Epidermal melanocyte (primary cell): ENCODE measurements at regions not wholly inside any gene's neighbourhood (a gene's known extent, or its start where the extent isn't known, plus 50 kb on each side); places are given as distances from the start of the nearest gene placed in this dataset.

Source experiments
- DNase-seq: peaks from one replicate; pipeline ENCODE4 v3.0.0; 2011; ENCODE audit warnings: low spot score; ENCODE audit not compliant: insufficient read length

DNA sequence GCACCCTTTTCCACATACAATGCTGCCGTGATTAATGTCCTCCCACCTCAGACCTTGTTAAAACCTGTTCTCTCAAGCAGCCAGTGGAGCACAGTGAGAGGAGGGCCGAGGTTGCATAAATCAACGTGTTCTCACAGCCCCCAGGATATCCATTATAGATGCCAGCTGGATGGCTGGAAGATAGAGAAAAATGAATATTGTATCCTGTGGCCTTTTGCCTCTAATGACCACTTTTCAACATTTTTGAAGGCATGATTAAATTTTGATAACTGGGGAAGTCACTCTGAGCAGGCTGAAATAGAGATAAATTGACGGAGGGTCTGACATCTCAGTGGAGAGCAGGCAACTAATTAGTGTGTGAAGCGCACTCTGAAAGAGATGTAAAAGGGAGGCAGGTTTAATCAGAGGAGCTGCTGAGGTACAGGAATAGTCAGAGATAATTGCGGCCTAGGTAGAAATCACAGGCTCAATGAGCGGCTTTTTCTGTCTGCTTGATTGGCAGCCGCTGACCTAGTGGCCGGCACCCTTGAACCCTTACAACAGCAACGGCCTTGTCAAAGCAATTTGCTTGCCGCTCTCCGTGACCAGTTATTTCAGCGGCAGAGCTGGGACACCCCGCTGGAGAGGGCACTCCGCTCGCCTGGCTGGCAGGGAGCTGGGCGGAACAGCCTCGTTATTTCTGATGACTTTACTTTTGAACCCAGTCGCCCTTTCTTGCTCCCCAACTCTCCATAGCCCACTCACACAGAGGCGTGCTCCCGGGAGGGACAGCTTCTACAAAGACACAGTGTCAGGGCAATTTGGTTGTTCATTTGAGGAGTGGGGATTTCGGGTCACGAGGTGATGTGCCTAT, 560.7 kb downstream of the PSAT1 start:
- no peak for DNase-seq

DNA sequence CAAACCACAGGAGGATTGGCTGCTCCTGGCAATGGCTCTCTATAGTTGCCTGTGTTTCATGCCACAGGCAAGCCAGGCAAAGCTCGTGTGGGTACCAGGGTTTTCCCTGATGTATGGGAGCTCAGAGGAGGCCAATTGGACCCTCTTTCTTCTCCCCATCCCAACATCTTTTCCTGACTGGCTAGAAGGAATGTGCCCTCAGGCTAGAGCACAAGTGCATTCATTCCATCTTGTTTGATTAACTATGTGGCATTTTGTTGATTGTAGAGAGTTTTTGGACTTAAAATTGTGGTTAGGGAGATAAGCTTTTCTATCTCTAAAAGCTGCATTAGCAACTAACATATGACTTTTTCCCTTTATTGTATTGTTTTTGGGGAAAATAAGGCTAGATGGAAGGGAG, 561.3 kb downstream of the PSAT1 start:
- DNase-seq: no peak

DNA sequence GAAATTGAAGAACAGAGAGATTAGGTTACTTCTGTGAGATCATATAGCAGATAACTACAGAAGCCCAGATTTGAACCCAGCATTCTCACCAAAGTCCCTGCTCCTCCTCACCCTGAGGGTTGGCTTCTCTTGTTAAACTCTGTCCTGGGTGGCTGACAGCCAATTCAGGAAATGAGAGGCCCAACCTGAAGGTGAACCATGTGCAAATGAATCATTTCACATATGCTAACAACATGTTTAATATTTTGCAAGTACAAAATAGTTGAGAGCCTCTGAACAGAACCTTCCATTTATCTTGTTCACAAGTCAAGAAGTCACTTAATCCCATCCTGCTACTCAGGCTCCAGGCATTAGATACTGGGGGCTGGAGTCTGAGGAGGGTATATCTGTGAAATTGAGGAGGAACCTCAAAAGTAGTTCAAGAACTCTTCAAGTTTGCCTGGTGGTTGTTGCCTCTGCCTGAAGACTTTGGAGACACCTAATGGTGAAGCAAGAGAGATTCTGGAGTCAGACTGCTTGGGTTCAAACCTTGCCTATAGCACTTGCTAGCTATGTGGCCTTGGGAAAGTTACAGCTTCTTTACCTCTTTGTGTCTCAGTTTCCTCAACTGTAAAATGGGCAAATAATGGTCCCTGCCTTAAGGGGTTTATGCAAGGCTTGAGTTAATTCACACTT, 564.0 kb downstream of the PSAT1 start:
- DNase-seq: no peak

DNA sequence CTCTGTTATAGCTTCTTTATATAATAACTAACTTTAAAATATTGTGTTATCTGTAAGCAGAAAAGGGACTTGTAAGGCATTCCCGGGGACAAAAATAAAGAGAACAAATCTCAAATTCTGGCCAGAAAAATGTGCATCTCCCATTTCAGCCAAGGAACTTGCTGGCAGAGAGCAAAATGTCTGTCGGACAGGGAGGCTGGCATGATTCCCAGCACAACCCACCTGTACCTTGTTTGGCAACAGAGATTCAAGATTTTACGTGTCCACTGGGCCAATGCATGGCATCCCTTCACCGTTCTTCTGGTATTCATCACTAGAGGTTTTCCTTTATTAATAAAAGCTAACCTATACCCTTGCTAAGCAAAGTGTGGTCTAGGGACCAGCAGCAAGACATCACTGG, 566.6 kb downstream of the PSAT1 start:
- DNase-seq: no peak

DNA sequence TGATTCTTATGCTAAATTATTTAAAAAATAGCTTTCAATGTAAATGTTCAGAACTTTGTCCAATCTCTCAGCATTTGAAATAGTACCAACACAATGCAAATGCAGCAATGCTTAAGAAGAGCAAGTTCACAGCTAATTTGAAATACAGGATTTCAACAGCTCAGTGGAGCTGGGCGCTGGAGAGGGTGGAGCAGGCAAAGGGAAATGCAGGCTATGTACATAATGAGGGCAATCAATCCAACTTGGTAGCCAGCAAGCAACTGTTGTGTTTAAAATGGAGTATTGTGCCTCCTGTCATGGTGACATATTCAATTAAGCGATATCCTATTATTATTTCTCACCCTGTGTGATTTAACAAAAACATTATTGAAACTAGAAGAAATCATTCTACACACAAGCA, 568.8 kb downstream of the PSAT1 start:
- no peak for DNase-seq

DNA sequence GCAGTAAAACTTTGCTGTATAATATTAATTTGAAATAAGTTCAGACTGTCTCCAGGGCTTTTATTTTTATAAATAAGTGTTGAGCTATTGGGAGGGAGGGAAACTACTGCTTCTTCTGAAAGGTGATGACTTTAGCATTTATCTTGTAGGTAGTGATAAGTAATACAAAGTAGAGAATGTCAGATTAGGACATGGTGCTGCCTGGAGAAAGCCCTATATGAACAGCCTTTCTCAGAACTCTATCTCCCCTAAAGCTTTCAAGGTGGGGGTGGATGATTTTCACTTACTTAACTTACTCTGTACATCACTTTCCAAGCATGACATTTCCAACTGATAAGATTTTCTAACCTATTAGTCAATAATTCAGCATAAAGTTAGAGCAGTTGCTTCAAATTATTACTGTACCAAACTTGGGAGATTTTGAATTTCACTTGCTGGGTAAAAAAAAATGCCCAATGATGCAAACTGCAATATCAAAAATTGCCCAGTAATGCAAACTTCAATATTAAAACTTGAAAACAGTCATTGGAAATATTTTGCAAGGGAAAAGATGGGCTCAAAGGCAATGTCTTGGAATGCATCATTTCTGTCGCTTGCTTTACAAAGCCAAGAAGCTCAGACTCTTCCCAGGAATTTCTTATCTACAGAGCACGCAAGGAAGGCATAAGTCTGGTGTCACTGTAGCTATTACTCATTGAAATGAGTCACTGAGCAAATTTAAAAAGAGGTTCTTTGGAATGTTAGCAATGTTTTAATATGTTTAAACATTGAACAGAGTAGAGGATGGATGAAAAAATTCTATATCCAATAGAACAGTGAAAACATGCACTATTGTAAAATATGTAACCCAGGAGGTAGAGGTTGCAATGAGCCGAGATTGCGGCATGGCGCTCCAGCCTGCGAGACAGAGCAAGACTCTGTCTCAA, 569.5 kb downstream of the PSAT1 start:
- DNase-seq: no peak

DNA sequence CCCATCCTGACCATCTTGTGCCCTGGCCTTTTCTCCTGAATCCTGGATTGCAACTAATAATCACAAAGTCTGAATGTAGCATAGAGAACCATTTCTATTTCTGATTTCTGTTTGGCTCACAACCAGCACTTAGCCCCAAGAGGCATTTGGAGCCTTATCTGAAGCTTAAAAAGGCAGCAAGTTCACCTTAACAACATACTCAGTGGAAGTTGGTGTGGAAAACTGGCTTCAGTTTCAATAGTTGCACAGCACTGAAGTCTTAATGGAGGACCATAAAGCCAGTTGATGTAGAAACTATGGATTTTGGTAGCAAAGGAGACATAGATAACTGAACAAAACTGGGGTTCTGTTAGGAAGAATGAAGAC, 574.1 kb downstream of the PSAT1 start:
- no peak for DNase-seq

DNA sequence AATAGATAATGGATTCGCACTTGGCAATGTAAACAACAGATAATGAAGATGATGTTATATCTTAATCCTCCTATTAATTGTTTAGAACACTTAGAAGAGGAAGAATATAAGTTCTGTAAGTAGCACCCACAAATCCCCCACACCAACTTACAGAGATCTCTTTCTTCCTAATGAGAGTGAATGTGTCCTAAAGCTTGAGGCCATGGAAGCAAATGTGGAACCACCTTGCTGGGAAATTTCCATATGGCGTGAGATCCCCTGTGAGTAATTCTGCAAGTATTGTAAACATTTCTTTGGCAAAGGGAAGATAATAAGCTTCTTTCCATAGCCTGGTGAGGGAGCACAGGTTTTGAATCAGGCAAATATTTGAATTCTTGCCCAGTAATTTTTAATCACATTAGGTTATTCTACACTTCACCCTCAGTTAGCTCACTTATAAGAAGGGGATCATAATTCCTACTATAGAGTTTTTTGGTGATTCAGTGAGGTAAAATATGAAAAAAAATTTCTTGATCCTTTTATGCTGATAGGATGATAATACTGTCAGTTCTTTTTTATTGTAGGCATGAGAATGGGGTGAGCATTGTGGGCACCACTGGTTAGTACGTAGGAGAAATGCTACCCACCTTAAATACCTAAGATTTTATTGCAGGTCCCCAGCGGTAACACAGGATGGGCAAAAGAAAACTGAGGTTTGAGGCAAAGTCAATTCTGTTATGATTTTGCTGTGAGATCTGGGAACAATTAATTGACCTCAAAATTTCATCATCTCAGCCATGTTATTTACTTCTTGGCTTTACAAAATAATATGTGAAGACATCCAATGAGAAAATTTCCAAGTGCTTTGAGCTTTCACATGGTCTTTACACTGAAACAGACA, 574.8 kb downstream of the PSAT1 start:
- DNase-seq: no peak

DNA sequence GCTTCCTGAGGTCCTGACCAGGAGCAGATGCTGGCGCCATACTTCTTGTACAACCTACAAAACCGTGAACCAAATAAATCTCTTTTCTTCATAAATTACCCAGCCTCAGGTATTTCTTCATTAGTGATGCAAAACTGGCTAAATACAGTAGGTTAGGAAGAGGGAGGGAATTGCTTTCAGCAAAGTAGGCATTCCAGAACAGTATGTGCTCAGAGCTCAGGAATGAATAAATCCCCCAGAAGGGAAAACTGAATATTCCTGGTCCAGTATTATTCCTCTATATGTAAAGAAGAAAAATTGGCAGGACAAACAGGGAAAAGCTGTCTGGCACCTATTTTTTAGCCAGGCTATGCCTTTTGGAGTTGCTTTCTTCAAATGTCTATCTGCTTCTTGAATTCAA, 577.1 kb downstream of the PSAT1 start:
- DNase-seq: no peak

DNA sequence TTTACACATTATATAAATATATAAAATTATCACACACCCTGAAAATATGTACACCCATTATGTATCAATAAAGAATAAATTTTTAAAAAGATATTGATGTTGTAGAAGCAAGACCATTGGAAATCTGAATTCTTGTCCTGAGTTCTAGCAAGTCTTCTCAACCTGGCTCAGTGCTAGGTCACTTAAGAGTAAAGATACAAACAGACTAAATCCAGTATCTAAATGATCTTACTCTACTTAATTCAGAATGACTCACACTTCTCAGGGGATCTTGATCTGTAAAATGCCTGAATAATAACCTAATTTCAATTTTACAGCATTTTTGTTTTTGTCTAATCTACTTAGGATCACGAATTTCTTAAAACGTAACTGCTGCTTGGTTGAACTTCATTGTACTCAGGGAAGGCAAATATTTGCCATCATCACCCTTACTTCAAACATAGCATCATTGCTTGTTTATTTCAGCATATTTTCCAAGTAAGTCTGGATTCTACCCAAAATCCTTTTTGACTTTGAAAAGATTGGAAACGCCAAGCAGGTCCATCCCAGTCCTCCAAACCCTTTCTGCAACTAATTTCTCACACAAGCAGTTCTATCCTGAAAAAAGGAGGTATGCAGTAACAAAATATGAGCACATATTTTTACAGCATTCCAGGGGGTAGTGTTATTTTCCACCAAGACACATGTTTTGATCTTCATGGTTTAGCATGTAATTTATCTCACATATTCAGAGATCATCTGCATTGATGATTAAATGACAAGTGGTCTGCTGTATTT, 582.6 kb downstream of the PSAT1 start:
- DNase-seq: no peak

DNA sequence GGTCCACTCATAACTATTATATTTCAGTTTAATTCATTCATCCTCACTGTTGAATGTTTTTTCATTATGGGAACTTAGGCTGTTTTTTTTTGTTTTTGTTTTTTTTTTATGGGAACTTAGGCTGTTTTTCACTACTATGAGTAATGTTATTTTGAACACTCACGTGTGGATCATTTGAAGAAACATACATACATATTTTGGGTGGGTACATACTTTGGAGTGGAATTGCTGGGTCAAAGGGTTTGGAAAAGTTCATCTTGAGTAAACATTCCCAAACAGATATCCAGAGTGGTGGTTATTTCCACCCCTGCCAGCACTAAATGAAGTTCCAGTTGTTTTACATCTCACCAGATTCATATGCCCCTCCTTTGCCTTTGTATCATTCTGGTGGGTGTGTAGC, 584.4 kb downstream of the PSAT1 start:
- DNase-seq: no peak

DNA sequence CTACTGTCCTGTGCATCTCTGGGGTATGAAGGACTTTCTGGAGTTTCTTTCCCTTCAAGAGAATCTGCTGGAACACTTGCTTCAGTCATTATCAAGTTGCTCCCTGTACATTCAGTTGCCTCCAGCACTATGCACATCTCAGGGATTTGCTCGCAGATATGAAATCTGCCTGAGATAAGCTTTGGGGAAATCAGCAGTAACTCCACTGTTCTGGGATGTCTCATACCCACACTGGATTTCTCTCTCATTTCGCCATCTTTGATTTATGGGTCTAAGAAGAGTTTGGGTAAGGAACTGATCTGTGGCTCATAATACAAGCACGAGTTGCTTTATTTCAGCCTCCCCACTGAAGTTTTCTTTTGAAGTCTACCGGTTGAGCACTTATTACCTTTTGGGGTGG, 585.6 kb downstream of the PSAT1 start:
- DNase-seq: no peak

DNA sequence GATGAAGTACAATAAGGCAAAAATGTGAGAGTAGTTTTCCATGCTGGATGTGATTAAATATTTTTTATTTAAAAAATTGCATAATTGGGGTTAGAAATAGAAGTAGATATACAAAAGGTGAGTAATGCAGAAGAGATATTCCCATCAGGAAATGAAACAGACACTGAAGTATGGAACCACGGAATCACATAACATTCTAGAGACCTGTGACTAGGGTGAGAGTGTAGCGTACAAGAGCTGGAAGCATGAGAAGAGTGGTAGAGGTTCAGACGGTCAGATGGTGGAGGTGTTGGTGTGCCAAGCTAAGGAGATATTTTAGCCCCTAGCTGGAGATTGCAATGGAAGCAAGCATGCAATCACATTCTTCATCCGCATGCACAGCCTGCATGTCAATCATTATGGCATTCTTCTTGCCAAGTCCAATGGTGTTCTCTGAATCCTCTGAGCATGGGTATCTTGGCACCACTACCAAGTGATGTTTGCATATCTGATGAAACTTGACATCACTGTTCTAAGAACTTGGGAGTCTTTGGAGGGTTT, 587.8 kb downstream of the PSAT1 start:
- no peak for DNase-seq

DNA sequence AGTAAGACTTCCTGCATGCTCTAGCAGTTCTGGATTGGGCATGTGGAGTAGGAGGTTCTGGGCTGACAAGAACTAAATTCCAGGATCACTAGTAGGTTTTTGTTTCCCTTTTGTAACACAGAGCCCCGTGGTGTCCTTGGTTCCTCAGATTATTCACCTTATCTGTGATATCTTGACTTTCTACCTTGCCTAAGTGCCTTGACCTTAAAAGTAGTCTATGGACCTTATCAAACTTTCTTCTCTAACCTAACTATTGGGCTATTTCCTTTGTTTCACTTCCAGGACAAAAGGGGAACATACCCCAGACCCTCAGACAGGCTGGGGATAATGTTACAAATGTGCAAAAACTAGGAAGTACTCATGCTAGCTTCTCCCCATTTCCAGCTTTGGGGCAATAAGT, 595.3 kb downstream of the PSAT1 start:
- no peak for DNase-seq

DNA sequence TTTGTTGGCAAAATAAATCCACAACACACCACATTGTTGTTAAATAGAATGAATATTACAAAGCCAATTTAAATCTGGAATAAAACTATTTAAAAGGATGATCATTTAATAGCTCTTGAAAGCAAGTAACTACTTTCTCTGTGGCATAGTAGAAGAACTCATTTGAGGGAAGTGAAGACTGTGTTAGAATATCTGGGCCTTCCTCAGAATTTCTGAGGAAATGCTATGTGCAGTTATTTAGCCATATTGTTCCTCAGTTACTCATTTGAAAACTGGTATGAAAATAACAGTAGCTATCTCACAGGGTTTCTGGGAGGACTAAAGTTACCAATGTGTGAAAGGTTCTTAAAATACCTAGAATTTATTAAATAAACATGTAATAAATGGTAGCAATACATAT, 595.8 kb downstream of the PSAT1 start:
- DNase-seq: no peak

DNA sequence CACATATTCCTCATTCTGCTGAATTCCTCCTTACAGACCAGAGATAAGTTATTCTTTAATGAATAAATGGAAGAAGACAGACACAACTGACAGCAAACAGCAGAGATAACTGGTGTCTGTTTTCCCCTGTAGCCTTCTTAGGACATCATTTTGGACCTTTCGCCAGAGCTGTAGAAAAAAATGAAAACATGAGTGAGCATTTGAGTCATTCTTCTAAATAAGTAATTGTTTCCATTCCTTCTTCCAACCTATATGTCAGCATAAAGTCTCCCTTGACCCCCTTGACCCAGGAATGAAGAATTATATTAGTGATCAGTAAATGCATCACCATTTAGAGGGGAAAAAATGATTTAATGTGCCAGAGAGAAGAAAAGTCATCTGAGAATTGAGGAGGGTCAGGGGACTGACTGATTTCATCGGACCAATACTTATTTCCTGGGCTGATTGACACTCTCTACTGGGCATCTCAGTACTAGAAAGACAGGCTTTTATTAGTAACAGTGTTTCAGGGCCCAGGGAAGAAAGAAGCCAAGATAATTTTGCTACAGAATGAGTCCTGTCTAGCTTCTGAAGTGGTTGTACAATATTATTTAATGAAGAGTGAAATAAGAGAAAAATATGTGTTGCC, 597.0 kb downstream of the PSAT1 start:
- no peak for DNase-seq

DNA sequence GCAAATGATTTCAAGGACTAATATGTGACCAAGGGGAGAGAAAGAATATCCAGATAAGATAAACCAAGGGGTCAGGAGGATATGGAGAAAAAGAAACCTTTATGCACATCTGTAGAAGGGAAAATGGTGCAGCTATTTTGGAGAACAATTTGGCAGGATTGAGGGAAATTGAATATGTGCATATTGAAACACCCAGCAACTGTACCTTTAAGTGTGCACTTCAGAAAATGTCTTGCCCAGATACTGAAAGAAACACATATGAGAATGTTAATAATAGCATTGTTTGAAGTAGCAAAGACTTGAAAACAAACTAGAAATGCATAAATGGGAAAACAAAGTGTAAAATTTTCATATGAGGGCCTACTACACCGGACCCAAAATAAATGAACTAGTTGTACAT, 599.6 kb downstream of the PSAT1 start:
- DNase-seq: no peak

DNA sequence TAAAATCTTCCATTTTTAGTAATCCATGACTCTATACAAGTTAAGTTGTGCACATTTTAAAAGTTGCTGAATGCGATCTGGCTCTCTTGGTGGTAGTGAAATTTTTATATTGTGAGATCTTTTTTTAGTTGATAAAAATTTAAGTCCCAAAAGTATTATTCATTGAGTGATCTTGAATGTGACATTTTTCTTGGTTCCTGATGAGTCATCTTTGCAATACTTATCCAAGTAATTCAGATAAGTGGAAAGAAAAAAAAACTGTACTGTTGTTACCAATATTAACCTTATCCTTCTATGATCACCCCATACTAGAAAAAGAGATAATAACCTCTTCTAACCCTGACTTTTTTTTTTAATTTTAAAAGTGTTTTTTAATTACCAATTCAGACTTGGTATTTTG, 601.3 kb downstream of the PSAT1 start:
- no peak for DNase-seq

DNA sequence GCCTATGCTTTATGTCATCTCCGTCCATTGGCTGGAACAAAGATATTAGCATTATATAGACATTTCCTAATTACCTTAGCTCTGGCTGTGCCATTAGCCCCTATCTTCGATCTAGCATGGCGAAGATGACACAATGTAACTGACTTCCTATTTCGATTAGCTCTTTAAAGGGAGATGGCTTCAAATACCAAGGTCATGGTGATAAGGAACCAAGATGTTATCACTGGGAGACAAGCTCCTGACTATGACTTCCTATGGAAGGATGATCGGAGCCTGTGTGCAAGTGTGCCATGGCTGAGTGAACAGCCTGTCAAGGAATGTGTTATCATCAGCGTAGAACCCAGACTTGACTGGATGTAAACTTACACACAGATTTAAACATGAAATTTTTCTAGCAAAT, 602.1 kb downstream of the PSAT1 start:
- no peak for DNase-seq

DNA sequence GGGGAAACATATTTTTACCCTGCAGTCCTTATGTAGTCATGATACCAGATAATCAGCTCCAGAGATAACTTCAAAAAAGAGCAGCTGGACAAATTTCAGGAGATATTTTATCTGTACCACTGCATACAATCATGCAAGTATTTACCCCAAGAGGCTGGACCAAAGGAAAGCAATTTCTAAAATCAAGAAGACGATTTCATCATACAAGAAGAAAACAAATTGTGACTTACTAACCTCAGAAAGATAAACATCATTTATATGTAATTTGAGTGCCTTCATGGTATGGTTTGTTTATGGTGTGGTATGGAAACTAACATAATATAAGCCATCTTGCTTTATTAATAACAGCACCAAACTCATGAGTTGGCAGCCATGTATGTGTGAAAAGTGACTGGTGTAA, 603.6 kb downstream of the PSAT1 start:
- no peak for DNase-seq
